Muscle layer of duodenum (tissue), 2 donors: ENCODE measurements at regions not wholly inside any gene's neighbourhood (a gene's known extent, or its start where the extent isn't known, plus 50 kb on each side); places are given as distances from the start of the nearest gene placed in this dataset.

Experiments
- H3K27ac ChIP-seq: one replicate; pipeline ENCODE4 v1.7.0; 2013; ENCODE audit warnings: mild to moderate bottlenecking, low read length
- H3K27me3 ChIP-seq: one replicate; pipeline ENCODE4 v1.7.0; 2013; ENCODE audit warnings: low read depth, mild to moderate bottlenecking, control low read depth, low read length
- H3K36me3 ChIP-seq, 2 donors: one replicate each; pipeline ENCODE4 v1.7.0; 2013; ENCODE audit warnings: low read length in 2 of 2, control low read depth in 1 of 2, mild to moderate bottlenecking in 1 of 2; ENCODE audit not compliant: insufficient read depth in 2 of 2, control insufficient read depth in 1 of 2
- H3K4me1 ChIP-seq, 2 donors: one replicate each; pipeline ENCODE4 v1.7.0; 2013; ENCODE audit warnings: low read length in 2 of 2, mild to moderate bottlenecking in 2 of 2, control low read depth in 1 of 2, moderate library complexity in 1 of 2; ENCODE audit not compliant: insufficient read depth in 2 of 2, control insufficient read depth in 1 of 2
- H3K4me3 ChIP-seq, 2 donors: one replicate each; pipeline ENCODE4 v1.7.0; 2013; ENCODE audit warnings: low read length in 2 of 2, low read depth in 1 of 2, mild to moderate bottlenecking in 1 of 2
- H3K9me3 ChIP-seq, 2 donors: one replicate each; pipeline ENCODE4 v1.7.0; 2013; ENCODE audit warnings: low read length in 2 of 2, control low read depth in 1 of 2, mild to moderate bottlenecking in 1 of 2; ENCODE audit not compliant: control insufficient read depth in 1 of 2
- donor health status: healthy.

DNA sequence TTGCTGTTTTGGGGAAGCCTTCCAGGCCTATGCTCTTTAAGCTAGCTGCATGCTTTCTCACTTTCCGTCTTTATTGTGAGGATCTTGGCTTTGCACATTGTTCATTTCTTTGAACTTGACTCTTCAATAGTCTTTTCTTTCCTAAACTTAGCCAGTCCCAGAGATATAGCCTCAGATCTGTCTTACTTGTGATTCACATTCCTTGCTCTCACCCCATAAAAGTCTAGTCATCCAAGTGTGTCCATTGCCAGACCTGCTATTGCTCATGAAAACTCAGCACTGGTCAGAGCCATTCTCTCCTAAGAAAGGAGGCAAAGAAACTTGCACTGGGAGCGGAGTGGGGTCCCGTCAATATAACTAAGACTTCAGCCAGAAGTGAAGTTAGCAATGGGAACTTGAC, 275.0 kb upstream of the CTSO start:
- H3K4me1 ChIP-seq: no peaks in the 10 kb centered on the region
- H3K9me3 ChIP-seq: no peaks in the 10 kb centered on the region
- H3K4me3 ChIP-seq: no peak overlapping the region
- no peaks in the 10 kb centered on the region for H3K36me3 ChIP-seq
- no peaks in the 10 kb centered on the region for H3K27me3 ChIP-seq
- H3K27ac ChIP-seq: no peak overlapping the region

DNA sequence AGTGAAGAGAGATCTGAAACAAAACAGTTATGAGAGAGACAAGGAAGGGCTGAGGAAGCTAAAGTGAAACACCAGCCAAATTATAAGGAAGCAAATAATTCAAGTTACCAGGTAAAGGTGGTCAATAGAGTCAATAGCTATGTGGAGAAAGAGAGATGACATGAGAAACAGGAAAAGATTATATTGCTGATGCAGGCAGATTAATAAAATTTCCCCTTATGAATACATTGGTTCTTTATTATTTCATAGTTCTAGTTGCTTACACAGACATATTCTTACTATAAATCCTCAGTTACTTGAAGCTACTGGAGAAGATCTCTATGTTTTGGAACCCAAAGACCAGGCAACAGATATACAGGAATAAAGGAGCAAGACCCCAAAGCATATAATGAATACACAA, 273.7 kb upstream of the CTSO start:
- Histone ChIP-seq H3K27ac (no peak overlapping the region), H3K4me3 (no peak overlapping the region), H3K4me1 (no peaks in the 10 kb centered on the region), H3K27me3 (no peaks in the 10 kb centered on the region), H3K36me3 (no peaks in the 10 kb centered on the region), H3K9me3 (no peaks in the 10 kb centered on the region)

DNA sequence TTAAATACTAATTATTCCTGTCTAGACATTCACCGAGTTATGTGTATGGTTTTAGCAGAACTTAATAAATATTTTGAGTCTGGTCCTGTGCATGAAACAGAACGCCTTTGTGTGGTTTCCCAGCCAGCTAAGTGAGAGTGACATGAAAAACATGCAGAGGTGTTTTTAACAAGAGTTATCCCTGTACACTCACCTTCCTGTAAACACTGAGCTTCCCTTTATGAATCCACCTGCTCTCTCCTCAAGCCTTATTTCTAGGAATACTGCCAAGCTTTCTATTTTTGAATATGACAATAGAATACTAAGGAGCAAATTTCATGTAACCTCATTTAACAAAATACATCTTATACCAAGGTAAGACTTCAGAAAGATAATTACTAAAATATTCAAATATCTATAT, 270.3 kb upstream of the CTSO start:
- H3K9me3 ChIP-seq: no peaks in the 10 kb centered on the region
- H3K4me3 ChIP-seq: no peak overlapping the region
- H3K36me3 ChIP-seq: no peaks in the 10 kb centered on the region
- no peaks in the 10 kb centered on the region for H3K4me1 ChIP-seq
- no peak overlapping the region for H3K27ac ChIP-seq
- no peaks in the 10 kb centered on the region for H3K27me3 ChIP-seq

DNA sequence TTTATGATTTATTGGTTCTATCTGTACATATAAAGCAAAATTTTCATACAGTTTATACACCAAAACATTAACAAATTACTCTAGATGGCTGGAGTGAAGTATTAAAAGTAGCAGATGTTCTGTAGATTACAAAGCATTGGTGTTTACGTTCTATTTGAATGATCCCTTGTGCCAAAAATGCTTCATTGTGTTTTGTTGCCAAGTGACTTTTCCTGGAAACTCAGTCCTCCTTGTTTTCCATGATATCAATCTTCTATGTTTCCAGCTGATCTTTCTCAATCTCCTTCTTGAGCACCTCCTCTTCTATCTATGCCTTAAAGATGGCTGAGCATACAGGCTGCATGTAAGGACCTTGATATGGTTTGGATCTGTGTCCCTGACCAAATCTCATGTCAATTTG, 263.6 kb upstream of the CTSO start:
- no peaks in the 10 kb centered on the region for H3K9me3 ChIP-seq
- H3K4me3 ChIP-seq: no peak overlapping the region
- H3K27me3 ChIP-seq: no peaks in the 10 kb centered on the region
- no peak overlapping the region for H3K27ac ChIP-seq
- no peaks in the 10 kb centered on the region for H3K36me3 ChIP-seq
- H3K4me1 ChIP-seq: no peaks in the 10 kb centered on the region

- H3K4me1 ChIP-seq: no peaks in the 10 kb centered on the region
- H3K4me3 ChIP-seq: no peak overlapping the region
- no peak overlapping the region for H3K27ac ChIP-seq
- no peaks in the 10 kb centered on the region for H3K36me3 ChIP-seq
- no peaks in the 10 kb centered on the region for H3K9me3 ChIP-seq
- H3K27me3 ChIP-seq: no peaks in the 10 kb centered on the region
Observed at GRCh38 chr4:156201050-156201449, 247.4 kb upstream of the CTSO start.

DNA sequence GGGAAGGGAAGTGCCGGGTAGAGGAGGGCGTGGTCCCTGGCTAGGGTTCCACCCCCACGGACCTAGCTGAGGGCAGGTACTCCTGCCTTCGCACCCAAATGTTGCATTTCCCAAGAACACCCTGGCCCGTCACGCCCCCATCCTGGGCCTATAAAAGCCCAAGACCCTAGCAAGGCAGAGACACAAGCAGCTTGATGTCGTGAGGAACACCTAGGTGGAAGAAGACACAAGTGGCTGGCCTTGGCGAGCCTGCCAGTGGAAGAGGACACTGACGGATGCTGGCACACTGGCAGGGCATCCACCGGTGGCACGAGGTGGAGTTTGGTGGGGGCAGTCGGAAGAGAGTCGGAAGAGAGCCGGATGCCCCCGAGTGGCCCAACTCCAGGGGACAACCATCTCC, 244.8 kb upstream of the CTSO start:
- Histone ChIP-seq H3K9me3 (no peaks in the 10 kb centered on the region), H3K4me1 (no peaks in the 10 kb centered on the region), H3K27ac (no peak overlapping the region), H3K4me3 (no peak overlapping the region), H3K27me3 (no peaks in the 10 kb centered on the region), H3K36me3 (no peaks in the 10 kb centered on the region)

DNA sequence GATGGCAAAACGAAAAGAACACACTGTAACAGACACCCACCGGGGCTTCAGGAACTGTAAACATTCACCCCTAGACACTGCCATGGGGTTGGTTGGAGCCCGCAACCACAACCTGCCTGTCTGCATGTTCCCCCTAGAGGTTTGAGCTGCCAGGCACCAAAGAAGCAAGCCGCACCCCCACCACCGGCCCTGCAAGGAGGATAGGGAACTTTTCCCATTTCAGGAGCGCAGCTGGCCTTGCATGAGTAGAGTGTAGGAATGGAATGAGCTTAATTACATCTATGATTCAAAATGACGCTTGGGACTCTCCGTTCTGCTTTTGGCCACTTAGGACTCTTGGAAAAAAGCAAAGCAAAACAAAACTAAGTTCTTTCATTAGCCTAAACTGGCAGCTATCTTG, 243.6 kb upstream of the CTSO start:
- no peaks in the 10 kb centered on the region for H3K4me1 ChIP-seq
- no peak overlapping the region for H3K4me3 ChIP-seq

DNA sequence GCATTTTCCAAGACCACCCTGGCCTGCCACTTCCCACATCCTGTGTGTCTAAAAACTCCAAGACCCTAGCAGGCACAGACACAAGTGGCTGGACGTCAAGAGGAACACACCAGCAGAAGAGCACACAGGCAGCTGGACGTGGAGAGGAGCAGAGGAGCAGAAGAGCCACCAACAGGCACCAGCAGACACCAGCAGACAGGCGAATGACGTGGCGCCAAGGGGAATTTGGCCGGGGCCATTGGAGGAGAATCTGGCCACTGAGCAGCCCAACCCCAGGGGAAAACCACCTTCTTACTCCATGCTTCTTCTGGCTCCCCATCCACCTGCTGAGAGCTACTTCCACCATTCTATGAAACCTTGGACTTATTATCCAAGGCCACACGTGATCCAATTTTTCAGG, 243.1 kb upstream of the CTSO start:
- no peaks in the 10 kb centered on the region for H3K27me3 ChIP-seq
- H3K36me3 ChIP-seq: no peaks in the 10 kb centered on the region
- H3K4me3 ChIP-seq: no peak overlapping the region
- peak overlapping the region; percentile 29 for H3K27ac ChIP-seq
- no peaks in the 10 kb centered on the region for H3K9me3 ChIP-seq
- H3K4me1 ChIP-seq: no peaks in the 10 kb centered on the region

More for the DNA sequence above, 243.6 kb upstream of the CTSO start:
- H3K36me3 ChIP-seq: no peaks in the 10 kb centered on the region
- peak overlapping the region; percentile 29 for H3K27ac ChIP-seq
- H3K27me3 ChIP-seq: no peaks in the 10 kb centered on the region
- H3K9me3 ChIP-seq: no peaks in the 10 kb centered on the region

GRCh38 chr4:156195914-156196313, 242.2 kb upstream of the CTSO start:
- no peaks in the 10 kb centered on the region for H3K27me3 ChIP-seq
- H3K9me3 ChIP-seq: no peaks in the 10 kb centered on the region
- no peaks in the 10 kb centered on the region for H3K36me3 ChIP-seq
- H3K4me1 ChIP-seq: peaks cover 0 to 2% of the 10 kb centered on the region in 2 donors
- no peak overlapping the region for H3K27ac ChIP-seq
- H3K4me3 ChIP-seq: no peak overlapping the region

GRCh38 chr4:156194896-156195295, 241.2 kb upstream of the CTSO start:
- no peaks in the 10 kb centered on the region for H3K27me3 ChIP-seq

DNA sequence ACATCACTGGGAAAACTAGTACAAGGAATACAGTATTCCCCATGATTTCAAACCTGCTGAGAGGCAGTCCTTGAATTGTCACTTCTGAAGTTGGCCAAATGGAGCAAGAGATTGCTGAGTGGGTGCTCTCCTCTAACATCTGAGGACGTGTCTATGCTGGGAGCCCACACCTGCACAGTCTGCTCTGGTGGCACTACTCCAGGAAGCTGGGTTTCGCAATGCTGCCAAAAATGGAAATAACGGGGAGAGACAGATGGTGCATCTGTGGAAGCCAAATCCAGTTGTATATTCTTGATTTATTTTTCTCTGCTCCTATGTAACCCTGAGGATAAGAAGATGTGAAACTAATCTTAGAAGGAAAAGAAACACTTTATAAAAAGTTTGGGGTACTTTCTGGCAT, 240.1 kb upstream of the CTSO start:
- H3K27ac ChIP-seq: no peak overlapping the region

More at GRCh38 chr4:156194896-156195295, 241.2 kb upstream of the CTSO start:
- no peaks in the 10 kb centered on the region for H3K36me3 ChIP-seq
- H3K4me1 ChIP-seq: peaks cover 0 to 3% of the 10 kb centered on the region in 2 donors
- H3K27ac ChIP-seq: no peak overlapping the region
- no peak overlapping the region for H3K4me3 ChIP-seq
- H3K9me3 ChIP-seq: no peaks in the 10 kb centered on the region

GRCh38 chr4:156193106-156193505, 239.4 kb upstream of the CTSO start:
- no peaks in the 10 kb centered on the region for H3K9me3 ChIP-seq
- no peak overlapping the region for H3K4me3 ChIP-seq
- no peaks in the 10 kb centered on the region for H3K36me3 ChIP-seq
- H3K27ac ChIP-seq: no peak overlapping the region
- H3K4me1 ChIP-seq: peaks cover 0 to 3% of the 10 kb centered on the region in 2 donors
- H3K27me3 ChIP-seq: no peaks in the 10 kb centered on the region

More for the DNA sequence above, 240.1 kb upstream of the CTSO start:
- Histone ChIP-seq H3K4me1 (peaks cover 0 to 3% of the 10 kb centered on the region in 2 donors), H3K4me3 (no peak overlapping the region), H3K27me3 (no peaks in the 10 kb centered on the region), H3K36me3 (no peaks in the 10 kb centered on the region), H3K9me3 (no peaks in the 10 kb centered on the region)
